GM18520 (cell line): ENCODE measurements at regions not wholly inside any gene's neighbourhood (a gene's known extent, or its start where the extent isn't known, plus 50 kb on each side); places are given as distances from the start of the nearest gene placed in this dataset.
"Not testable (repeated sequence)": the region's sequence is repeated elsewhere in the genome, so short reads cannot be mapped to it uniquely, and the experiment has no call there.

Experiments used
- ATAC-seq: cut with Tn5 transposase; IDR thresholded peaks from one replicate; pipeline ENCODE4 v1.9.1; 2021; ENCODE audit not compliant: unreplicated experiment

DNA sequence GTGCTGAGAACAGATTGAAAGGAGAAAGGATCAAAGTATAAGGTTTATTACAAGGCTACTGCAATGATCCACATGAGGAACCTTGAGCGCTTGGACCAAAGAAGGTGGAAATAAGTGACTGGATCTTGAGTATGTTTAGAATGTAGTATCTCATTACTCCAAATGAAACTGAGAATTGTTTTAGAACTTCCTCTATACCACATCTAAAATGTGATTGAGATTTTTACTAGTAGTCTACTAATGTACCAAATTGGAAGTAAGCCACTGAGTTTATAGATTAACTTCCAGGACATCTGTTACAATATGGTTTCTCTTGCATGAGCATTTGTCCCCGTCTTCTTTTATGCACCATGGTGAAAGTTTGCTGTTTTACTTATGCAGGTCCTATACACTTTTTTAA is 300.5 kb downstream of the SUCLG1 start:
- no peak for ATAC-seq

DNA sequence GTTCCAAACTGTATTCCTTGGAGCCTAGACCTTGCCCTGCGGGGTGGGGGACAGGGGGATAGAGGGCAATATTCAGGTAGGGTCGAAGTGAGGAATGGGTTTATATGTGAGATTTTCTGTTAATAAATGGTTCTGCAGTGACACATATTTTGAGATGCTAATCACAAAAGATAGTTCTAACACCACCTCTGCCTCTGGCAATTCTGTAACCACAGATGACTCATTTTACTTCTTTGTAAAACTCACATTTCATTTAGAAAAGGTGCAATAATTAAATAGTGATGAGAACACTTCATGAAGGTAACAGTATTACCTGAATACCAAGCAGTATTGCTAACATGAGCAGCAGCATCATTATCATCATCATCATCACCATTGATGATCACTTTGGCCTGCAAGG is 306.6 kb downstream of the SUCLG1 start:
- ATAC-seq = no peak

DNA sequence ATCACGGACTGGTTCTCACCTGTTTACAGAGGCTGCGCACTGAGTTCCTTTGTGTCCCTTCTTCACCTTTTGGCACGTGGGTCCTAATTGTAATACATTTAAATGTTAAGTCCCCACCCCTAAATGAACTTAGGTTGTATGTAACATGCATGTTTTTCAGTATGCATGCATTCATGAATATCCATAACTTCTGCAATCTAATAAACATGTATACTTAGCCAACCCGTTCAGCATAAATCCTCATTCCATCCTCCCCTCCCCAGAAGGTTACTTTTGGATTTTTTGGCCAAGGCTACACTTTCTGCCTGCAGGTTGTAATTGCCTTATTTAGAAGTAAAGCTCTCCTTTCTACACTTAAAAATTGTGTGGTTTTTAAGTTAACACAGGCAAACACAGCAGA is 314.7 kb downstream of the SUCLG1 start:
- no peak for ATAC-seq

DNA sequence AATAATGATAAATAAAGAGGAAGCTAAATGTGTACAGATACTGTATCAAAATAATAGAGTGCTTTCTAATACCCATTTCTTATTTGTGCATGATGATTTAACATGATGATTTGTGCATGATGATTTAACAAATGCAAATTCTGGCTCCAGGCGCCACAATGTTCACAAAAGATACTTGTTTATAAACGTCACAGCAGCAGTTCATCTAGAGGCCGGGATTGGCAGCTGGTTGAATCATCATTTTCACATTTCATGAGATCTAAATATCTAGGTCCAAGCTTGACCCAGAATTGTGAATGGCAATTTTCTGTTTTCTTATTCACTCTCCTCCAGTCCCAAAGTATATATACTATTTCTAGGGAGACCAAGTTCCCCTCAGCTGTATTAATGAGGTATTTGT is 322.0 kb downstream of the SUCLG1 start:
- no peak for ATAC-seq

DNA sequence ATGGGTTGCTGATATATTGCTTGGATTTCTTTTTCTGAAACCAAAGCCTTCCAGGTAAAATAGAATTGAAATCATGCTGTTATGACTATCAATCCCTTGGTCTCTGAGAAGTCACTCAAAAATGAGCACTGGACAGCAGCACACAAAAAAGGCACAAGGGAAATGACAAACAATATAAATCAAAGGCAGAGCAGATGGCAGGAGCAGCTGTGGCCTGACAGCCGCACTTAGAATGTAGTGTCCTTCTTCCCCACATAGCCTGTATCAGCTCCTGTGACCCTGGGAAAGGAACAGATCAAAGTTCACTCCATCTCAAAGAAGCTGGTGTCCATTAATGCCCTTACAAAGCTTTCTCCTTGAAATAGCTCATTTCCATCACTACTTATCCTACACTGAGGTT is 326.7 kb downstream of the SUCLG1 start:
- no peak for ATAC-seq

DNA sequence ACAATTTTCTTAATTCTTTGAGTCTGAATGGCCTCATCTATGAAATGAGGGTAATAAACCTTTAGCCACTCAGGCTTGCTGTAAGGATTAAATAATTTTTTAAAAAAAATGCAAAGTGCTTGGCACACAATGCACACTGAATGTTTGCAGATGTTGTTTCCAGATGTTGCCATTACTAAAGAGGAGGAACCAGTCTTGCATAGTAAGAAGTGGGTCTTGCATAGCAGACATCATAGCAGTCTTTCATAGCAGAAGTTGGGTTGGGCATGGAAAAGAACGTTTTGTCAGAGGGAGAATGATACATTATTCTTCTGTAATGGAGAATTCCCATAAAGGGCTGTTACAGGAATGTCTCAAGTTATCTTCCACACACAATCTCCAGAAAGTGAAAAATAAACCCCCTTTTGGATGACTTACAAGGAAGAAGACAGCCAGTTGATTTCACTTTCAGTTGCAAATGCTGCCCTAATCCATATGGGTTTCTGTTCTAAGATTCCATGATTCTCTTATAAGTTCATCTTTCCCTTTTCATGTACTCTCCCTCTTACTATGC is 327.7 kb downstream of the SUCLG1 start:
- ATAC-seq = no peak

DNA sequence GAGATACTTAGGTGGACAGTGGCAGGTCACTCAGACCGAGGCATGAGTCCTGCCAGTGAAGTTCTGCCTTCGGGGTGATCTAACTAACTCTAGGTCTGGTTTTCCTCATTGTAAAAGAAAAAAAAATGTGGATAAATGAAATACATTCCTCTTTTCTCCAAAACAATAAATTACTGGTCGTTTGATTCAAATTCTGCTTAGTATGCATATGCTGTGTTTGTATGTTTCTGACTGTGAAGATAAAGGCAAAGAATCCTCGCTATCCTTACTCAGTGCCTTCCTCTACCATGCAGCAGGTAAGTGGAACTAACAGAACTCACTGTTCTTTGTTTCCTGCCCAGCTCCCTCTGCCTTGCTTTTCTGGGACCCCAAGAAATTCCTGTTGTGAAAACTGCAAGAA is 330.1 kb downstream of the SUCLG1 start:
- ATAC-seq = no peak

DNA sequence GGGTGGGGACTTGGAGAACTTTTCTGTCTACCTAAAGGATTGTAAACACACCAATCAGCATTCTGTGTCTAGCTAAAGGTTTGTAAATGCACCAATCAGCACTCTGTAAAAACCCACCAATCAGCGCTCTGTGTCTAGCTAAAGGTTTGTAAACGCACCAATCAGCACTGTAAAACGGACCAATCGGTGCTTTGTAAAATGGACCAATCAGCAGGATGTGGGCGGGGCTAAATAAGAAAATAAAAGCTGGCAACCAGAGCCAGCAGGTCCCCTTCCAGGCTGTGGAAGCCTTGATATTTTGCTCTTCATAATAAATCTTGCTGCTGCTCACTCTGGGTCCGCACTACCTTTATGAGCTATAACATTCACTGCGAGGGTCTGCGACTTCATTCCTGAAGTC is 331.3 kb downstream of the SUCLG1 start:
- not testable (repeated sequence) for ATAC-seq

DNA sequence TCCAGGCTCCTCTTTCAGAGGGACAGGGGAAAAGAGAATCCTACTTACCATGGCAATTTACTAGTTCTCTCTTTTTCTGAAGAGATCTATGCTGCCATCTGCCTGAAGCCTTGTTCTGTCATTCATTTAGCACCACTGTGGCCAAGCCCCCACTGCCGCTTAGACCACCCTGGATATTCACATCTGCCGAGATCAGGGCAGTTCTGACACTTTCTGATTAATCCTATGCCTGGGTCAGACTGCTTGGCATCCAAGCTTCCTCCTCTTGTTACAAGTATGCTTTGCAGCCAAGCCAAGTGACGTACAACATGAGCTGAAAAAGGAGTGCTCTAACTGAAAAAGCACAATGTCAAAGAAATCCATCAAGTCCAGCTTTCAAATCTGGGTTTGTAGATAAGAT is 332.6 kb downstream of the SUCLG1 start:
- ATAC-seq = no peak

DNA sequence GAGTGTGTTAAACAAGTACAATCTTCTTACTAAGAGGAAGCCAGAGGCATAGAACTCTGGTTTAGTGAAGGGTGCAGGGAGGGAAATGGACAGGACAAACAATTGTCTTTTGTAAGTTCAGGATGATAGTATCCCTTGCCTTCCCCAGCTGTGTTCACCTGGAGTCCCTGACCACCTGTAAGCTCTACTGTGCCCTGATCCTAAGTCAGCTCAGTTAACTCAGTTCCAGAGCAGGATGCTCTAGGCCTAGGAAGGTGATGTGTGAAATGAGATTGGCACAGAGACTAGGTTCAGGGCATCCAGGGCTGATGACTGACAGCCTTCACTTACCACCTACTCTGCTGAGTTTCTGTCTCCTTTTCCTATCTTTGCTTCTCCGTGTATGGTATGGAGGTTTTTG is 333.0 kb downstream of the SUCLG1 start:
- no peak for ATAC-seq

DNA sequence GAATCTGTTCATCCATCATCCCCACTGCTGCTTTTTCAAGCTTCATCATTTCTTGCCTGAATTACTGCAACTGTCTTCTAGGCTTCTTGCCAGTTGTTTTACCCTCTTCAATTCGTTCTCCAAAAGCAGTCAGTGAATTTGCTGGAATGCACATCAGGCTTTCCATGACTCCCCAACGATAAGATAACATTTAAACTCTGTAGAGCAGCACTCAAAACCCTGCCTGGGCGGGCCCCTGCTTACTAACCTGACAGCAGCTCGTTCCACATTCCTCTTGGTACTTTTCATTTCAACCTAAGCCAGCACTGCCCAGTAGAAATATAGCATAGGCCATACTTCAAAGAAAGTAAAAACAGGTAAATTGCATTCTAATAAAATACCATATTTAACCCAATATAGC is 342.9 kb downstream of the SUCLG1 start:
- ATAC-seq = no peak

DNA sequence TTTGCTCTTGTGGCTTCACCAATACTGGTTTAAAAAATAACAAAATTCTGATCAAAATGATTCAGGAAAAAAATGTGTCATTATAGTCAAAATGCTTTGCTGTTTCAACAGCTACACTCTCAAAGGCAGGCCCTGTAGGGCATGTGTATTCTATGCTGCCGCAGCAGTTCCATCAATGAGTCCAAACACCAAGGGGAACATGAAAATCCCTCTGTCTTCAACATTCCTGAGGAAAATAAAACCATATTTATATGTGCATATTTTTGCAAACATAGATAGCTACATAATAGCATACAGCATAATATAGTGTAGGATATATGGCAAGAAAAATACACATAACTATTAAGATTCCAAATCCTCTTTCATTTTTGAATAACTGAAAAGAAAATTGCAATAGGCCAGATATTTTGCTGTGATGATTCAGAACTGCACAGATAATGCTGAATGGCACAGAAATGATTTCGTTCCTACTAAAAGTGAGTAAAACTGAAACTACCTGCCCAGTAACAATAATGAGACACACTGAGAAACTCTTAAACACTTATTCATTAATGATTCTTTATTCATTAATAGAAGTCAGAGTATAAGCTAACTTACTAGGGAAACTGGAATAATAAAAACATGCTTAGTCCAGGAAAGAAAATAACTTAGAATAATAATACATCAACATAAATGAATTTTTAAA is 343.8 kb downstream of the SUCLG1 start:
- peak; percentile 93 for ATAC-seq

DNA sequence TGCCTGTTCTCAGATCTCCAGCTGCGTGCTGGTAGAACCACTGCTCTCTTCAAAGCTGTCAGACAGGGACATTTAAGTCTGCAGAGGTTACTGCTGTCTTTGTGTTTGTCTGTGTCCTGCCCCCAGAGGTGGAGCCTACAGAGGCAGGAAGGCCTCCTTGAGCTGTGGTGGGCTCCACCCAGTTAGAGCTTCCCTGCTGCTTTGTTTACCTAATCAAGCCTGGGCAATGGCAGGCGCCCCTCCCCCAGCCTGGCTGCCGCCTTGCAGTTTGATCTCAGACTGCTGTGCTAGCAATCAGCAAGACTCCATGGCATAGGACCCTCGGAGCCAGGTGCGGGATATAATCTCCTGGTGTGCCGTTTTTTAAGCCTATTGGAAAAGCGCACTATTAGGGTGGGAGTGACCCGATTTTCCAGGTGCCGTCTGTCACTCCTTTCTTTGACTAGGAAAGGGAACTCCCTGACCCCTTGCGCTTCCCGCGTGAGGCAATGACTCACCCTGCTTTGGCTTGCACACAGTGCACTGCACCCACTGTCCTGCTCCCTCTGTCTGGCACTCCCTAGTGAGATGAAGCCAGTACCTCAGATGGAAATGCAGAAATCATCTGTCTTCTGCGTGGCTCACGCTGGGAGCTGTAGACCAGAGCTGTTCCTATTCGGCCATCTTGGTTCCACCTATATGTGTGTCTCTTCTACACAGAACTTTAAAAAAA is 355.1 kb downstream of the SUCLG1 start:
- not testable (repeated sequence) for ATAC-seq

DNA sequence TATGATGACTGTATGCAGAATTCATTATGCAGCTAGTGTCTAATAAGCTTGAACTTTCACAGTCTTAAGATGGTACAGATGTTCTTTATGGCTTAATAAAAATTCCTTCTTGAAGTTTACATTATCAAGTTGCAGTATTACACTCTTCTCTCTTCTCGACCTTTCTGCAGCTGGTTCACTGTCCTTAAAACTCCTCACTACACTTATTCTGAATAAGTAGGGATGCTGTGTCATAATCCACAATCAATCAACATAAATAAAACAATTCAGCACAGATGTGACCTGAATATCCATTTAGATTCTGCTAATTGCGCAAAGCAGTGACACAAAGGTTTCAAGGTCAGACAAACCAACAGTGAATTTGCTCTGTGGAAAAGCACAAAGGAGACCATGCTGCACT is 356.8 kb downstream of the SUCLG1 start:
- ATAC-seq = no peak

DNA sequence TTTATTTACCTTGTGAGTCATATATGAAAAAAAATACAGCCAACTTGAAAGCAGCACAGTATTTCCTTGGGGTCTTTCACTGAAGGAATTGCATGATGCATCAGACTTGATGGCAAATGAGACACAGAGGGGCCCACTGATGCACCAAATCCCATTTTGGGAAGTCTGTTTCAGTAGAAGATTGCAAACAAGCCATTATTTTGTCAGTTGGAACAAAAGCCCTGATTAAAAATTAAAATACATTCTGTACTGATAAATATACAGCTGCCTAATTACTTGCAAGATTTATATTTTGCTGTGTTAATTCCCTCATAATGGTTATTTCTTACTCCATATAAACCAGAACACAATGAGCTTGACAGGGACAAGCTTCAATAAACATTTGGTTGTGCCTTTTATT is 370.4 kb downstream of the SUCLG1 start:
- no peak for ATAC-seq

DNA sequence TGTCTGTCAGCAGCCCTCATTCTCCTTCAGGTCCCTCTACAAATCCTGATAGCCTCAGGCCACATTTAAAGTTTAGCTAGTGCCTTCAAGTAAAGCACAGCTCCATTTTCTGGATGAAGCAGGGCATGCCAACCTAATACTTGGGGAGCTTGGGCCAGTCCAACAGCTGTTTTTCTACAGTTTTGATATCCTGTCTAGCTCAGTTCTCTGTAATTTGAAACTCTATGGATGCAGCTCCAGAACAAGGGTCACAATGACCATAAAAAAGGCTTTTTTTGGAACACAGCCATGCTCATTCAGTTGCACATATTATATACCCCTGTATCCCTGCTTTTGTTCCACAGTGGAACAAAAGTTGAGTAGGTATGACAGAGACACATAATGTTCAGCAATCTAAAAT is 373.5 kb downstream of the SUCLG1 start:
- no peak for ATAC-seq

DNA sequence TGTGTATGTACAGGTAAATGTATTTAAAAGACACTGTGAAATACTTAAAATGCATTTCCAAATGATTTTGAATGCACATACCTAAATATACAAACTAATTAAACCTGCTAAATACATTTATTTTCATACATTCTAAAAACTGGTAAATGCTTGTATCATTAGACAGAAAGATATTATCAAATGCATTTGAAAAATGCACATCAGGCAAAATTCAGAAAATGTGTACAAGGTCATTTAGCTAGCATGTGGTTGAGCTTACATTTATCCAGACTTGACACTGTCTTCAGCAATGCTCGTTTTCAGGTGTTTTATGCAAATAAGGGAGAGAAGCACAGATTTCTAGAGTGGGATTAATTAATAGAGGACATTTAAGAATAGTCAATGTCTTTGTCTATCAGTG is 374.2 kb downstream of the SUCLG1 start:
- ATAC-seq = no peak

DNA sequence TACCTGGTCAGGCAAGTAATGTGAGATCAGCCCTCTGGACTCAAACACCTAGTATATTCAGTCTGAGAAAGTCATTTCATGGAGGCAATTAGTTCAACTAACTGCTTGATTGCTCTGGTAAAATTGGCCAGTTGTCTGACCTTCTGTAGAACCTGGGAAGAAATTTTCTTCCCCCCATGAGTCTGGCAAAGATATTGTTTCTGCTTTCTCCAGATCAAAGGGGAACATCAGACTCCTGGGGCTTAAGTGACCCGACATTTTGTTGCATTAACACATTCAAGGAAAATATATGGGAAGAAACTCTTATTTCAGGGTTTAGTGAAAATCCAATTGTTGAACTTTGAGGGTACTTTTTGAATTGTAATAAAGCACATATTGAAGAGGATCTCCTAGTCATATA is 375.1 kb downstream of the SUCLG1 start:
- no peak for ATAC-seq

DNA sequence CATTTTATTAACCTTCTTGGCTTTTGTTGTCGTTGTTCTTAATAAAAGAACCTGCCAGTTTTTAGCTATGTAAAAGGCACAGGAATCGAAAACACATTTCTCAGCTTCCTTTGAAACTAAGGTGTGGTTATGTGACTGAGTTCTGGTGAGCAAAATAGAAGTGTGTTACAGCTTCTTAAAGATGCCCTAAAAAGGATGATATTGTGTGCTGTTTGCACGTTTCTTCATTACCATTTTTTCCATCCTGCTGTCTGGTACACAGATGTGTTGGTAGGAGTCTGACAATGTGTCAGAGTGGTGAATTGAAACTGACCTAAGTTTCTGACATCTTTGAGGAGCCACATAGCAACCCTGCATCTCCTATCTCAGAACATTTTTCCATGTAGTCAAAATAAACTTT is 380.6 kb downstream of the SUCLG1 start:
- ATAC-seq = no peak

DNA sequence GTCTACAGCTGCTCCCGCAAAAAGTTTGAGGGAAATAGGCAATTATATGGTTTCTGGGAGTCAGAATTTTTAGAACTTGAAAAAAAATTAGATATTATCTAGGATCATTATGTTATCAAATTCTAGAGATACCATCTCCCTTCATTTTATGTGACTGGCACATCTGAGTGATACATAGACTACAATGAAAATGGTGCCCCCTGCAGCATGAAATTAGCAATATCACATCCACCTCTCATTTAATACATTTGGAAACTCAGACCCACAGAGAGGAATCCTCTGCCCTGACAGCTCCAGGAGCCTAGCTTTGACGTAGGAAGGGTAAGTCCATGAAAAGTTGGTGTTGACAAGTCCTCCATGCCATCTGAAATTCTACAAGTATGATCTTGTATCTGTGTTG is 381.6 kb downstream of the SUCLG1 start:
- no peak for ATAC-seq

DNA sequence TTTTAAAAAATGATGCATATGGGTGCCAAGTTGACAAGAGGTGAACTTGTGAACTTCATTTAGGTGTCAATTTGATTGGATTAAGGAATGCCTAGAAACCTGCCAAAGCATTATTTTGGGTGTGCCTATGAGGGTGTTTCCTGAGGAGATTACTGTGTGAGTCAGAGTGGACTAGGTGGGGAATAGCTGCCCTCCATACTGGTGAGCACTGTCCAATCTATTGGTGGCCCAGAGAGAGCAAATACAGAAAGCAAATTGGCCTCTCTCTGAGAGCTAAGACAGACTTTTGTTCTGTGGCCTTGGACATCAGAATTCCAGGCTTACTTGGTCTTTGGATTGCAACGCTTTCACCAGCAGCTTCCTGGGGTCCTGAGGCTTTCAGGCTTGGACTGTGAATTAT is 388.0 kb downstream of the SUCLG1 start:
- ATAC-seq = no peak

DNA sequence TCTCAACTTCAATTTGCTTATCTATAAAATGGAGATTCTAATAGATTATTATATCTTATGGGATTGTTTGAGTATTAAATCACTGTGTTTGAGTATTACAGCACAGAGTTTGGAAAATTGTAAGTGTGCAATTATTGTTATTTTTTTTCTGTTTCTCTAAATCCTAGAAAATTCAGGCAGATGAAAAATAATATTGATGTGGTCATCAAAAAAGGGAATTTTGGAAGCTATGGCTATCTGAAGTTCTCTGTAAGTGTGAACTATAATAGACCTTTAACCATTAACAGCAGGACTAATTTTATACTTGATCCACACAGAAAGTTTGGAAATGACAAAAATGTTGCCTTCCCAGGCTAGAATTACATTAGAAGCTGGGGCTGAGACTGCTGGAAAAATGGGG is 393.2 kb downstream of the SUCLG1 start:
- ATAC-seq = no peak
